OCI-LY7 (cell line): ENCODE measurements at regions not wholly inside any gene's neighbourhood (a gene's known extent, or its start where the extent isn't known, plus 50 kb on each side); places are given as distances from the start of the nearest gene placed in this dataset.

Experiments
- BruUV-seq: library from RNA; stranded (reverse); fragments of 400-500 nt; replicated peaks from 2 replicates; lab custom pipeline; 2021; lab: Mats Ljungman, UMichigan
- CTCF ChIA-PET: fragments of 300-600 bp; sonication (Branson Sonifier 250); formaldehyde crosslinking; loops from one replicate; lab custom pipeline; 2022; ENCODE audit warnings: antibody characterized with exemption; ENCODE audit not compliant: unreplicated experiment; lab: Charles Lee
- POLR2A ChIA-PET: fragments of 300-600 bp; sonication (Branson Sonifier 250); formaldehyde crosslinking; loops from one replicate; lab custom pipeline; 2022; ENCODE audit warnings: antibody characterized with exemption; lab: Charles Lee
- DNase-seq: peaks from one replicate; pipeline ENCODE4 v3.0.0-alpha.2; 2015; ENCODE audit warnings: low spot score
- H2AFZ ChIP-seq: fragments of 200-600 bp; sonication (generic), shearing (Covaris generic); 2 replicates; pipeline ENCODE4 v1.6.1; 2014; ENCODE audit warnings: mild to moderate bottlenecking, antibody characterized with exemption, low read length, moderate library complexity
- H3K27ac ChIP-seq: fragments of 200-600 bp; sonication (generic); 2 replicates; pipeline ENCODE4 v1.5.1; 2014; ENCODE audit warnings: mixed run types, low read depth, mild to moderate bottlenecking, moderate library complexity, low read length, inconsistent platforms; ENCODE audit not compliant: poor library complexity, severe bottlenecking
- H3K36me3 ChIP-seq: fragments of 200-600 bp; sonication (generic); 2 replicates; pipeline ENCODE4 v1.6.1; 2014; ENCODE audit warnings: mild to moderate bottlenecking, antibody characterized with exemption, low read length, moderate library complexity, mixed read lengths; ENCODE audit not compliant: insufficient read depth
- H3K4me1 ChIP-seq: fragments of 200-600 bp; sonication (generic); 2 replicates; pipeline ENCODE4 v1.5.1; 2014; ENCODE audit warnings: mild to moderate bottlenecking, low read length; ENCODE audit not compliant: insufficient read depth, poor library complexity, severe bottlenecking
- H3K4me2 ChIP-seq: fragments of 200-600 bp; sonication (generic); 2 replicates; pipeline ENCODE4 v1.6.1; 2014; ENCODE audit warnings: mild to moderate bottlenecking, low read length
- H3K4me3 ChIP-seq: fragments of 200-600 bp; sonication (generic); 2 replicates; pipeline ENCODE4 v1.5.1; 2014; ENCODE audit warnings: mild to moderate bottlenecking, low read depth, low read length; ENCODE audit not compliant: poor library complexity, severe bottlenecking
- H3K79me2 ChIP-seq: fragments of 200-600 bp; sonication (generic); 2 replicates; pipeline ENCODE4 v1.6.1; 2016; ENCODE audit warnings: low read depth, mild to moderate bottlenecking, low read length, moderate library complexity, mixed read lengths; ENCODE audit not compliant: insufficient read depth
- H3K9me2 ChIP-seq: fragments of 200-600 bp; sonication (generic); 2 replicates; pipeline ENCODE4 v1.6.1; 2016; ENCODE audit warnings: mild to moderate bottlenecking, low read length, mixed read lengths; ENCODE audit not compliant: insufficient read depth
- H3K9me3 ChIP-seq: fragments of 200-600 bp; sonication (generic); 2 replicates; pipeline ENCODE4 v1.6.1; 2014; ENCODE audit warnings: mild to moderate bottlenecking, mixed run types, low read length, mixed read lengths
- H4K20me1 ChIP-seq: fragments of 200-600 bp; sonication (generic); 2 replicates; pipeline ENCODE4 v1.6.1; 2014; ENCODE audit warnings: mild to moderate bottlenecking, antibody characterized with exemption, low read length, moderate library complexity, mixed read lengths; ENCODE audit not compliant: insufficient read depth
- EZH2phosphoT487 ChIP-seq: fragments of 200-600 bp; sonication (generic); IDR thresholded peaks from 2 replicates; pipeline ENCODE4 v1.6.1; 2018; ENCODE audit warnings: low read depth, borderline replicate concordance, mild to moderate bottlenecking, mixed run types, antibody characterized with exemption, low read length, moderate library complexity, mixed read lengths
- intact Hi-C: fragments of 100-400 bp; cut with micrococcal nuclease; formaldehyde crosslinking; loops from one replicate; pipeline ENCODE4 v1.10.0; 2022; ENCODE audit not compliant: unreplicated experiment
- TF ChIP-seq, protein P1 (sequence below): fragments of 200-600 bp; sonication (generic); conservative IDR thresholded peaks from 2 replicates; pipeline ENCODE4 v1.5.1; 2014; ENCODE audit warnings: mild to moderate bottlenecking, antibody characterized with exemption, low read length, moderate library complexity, mixed read lengths

DNA sequence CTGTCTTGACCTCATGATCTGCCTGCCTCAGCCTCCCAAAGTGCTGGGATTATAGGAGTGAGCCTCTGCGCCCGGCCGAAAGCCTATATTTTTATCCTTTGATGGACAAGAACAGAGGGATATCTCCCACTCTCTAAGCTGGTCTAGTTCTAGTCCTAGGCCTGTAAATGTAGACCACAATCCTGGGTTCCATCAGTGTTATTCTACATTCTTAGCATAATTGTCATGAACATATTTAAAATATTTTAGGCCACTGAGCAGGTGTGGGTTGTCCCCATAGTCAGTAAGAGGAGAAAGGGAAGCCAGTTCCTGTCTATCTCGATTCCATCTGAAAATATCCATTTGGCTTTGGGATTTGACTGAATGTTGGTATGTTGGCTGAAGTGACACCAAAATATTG lies 118.1 kb downstream of the EBLN2 start:
- CTCF ChIA-PET: no interaction called here
- no peak overlapping the region for H2AFZ ChIP-seq
- no peaks in the 10 kb centered on the region for H3K79me2 ChIP-seq
- no peak for TF ChIP-seq EZH2phosphoT487
- TF ChIP-seq, protein P1, sequence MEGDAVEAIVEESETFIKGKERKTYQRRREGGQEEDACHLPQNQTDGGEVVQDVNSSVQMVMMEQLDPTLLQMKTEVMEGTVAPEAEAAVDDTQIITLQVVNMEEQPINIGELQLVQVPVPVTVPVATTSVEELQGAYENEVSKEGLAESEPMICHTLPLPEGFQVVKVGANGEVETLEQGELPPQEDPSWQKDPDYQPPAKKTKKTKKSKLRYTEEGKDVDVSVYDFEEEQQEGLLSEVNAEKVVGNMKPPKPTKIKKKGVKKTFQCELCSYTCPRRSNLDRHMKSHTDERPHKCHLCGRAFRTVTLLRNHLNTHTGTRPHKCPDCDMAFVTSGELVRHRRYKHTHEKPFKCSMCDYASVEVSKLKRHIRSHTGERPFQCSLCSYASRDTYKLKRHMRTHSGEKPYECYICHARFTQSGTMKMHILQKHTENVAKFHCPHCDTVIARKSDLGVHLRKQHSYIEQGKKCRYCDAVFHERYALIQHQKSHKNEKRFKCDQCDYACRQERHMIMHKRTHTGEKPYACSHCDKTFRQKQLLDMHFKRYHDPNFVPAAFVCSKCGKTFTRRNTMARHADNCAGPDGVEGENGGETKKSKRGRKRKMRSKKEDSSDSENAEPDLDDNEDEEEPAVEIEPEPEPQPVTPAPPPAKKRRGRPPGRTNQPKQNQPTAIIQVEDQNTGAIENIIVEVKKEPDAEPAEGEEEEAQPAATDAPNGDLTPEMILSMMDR: no peak
- no peaks in the 10 kb centered on the region for H3K4me1 ChIP-seq
- BruUV-seq: no TSS peak
- intact Hi-C loops: no loop called here
- no peak overlapping the region for H3K4me3 ChIP-seq
- H3K4me2 ChIP-seq: no peak overlapping the region
- no peak for DNase-seq
- no peaks in the 10 kb centered on the region for H3K9me2 ChIP-seq
- no peaks in the 10 kb centered on the region for H3K9me3 ChIP-seq
- POLR2A ChIA-PET: interaction anchor here (0.6 to 0.7 kb wide), 2 partner anchors 18 to 1490 kb away, joined by 3 read pairs; no protein-coding TSS in a partner anchor
- H3K36me3 ChIP-seq: no peaks in the 10 kb centered on the region
- no peaks in the 10 kb centered on the region for H4K20me1 ChIP-seq
- H3K27ac ChIP-seq: no peak overlapping the region

DNA sequence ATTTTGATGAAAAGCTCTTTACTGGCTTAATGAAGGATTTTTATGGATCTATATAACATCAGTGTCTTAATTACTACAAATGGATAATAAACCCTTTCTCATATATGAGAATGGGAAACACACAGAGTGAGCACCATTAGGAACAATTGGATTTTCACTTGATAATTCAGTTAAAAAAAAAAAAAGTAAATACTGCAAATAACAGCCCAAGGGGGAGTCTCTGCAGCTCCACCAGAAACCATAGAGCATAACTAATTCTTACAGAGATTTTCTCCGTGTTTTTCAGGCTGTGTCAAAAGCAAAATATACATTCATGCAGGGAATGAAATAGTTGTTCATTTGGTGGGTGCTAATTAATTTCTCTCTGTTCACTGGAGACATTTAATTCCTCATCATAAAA lies 125.3 kb downstream of the EBLN2 start:
- ChIA-PET POLR2A (interaction anchor here (0.6 kb wide), 2 partner anchors 213 to 363 kb away, joined by 4 to 8 read pairs; no protein-coding TSS in a partner anchor), CTCF (no interaction called here)
- intact Hi-C loops: no loop called here
- DNase-seq: no peak
- Histone ChIP-seq H3K79me2 (no peaks in the 10 kb centered on the region), H2AFZ (no peak overlapping the region), H3K4me1 (no peaks in the 10 kb centered on the region), H3K27ac (no peak overlapping the region), H3K9me2 (no peaks in the 10 kb centered on the region), H3K4me3 (no peak overlapping the region), H3K4me2 (no peak overlapping the region), H4K20me1 (no peaks in the 10 kb centered on the region), H3K9me3 (no peaks in the 10 kb centered on the region), H3K36me3 (no peaks in the 10 kb centered on the region)
- TF ChIP-seq, protein P1: no peak
- no peak for TF ChIP-seq EZH2phosphoT487
- no TSS peak for BruUV-seq

DNA sequence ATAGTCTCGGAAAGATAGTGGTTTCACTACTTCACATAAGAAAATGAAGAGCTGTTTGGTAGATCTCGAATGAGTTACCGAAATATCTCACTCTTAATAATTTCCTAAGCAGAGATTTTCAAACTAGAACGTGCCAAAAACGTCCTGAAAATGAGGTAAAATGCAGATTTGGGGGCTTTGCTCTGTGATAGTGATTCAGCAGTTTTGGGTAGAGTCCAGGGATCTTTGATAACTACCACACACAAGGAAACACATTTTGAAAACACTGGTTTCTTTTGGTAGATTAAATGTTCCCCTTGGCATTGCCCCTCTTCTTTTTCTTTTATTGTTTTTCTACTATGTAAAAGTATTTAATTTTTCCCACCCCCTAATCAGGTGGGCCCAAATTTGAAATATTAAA lies 125.9 kb downstream of the EBLN2 start:
- DNase-seq: no peak
- H4K20me1 ChIP-seq: no peaks in the 10 kb centered on the region
- H3K27ac ChIP-seq: no peak overlapping the region
- no peaks in the 10 kb centered on the region for H3K79me2 ChIP-seq
- no peaks in the 10 kb centered on the region for H3K9me2 ChIP-seq
- ChIA-PET CTCF (no interaction called here), POLR2A (no interaction called here)
- BruUV-seq: no TSS peak
- no peak overlapping the region for H3K4me2 ChIP-seq
- no peak overlapping the region for H2AFZ ChIP-seq
- no peak overlapping the region for H3K4me3 ChIP-seq
- H3K36me3 ChIP-seq: no peaks in the 10 kb centered on the region
- no peak for TF ChIP-seq EZH2phosphoT487
- TF ChIP-seq, protein P1: no peak
- H3K4me1 ChIP-seq: no peaks in the 10 kb centered on the region
- no peaks in the 10 kb centered on the region for H3K9me3 ChIP-seq
- intact Hi-C loops: no loop called here
